Skin of body (tissue), 1 donor: ENCODE measurements at regions not wholly inside any gene's neighbourhood (a gene's known extent, or its start where the extent isn't known, plus 50 kb on each side); places are given as distances from the start of the nearest gene placed in this dataset.
A peak's percentile ranks its signal among the peaks of the same experiment; 100 is the strongest.

Experiments used
- DNase-seq: peaks from one replicate; lab custom pipeline; 2025; lab: John Stamatoyannopoulos, UW

- no peak for DNase-seq
Measured at GRCh38 chr3:59149166-59149565, 99.3 kb upstream of the CFAP20DC start.

- no peak for DNase-seq
Measured at GRCh38 chr3:59143447-59143846, 93.6 kb upstream of the CFAP20DC start.

GRCh38 chr3:59142556-59142955 lies 92.7 kb upstream of the CFAP20DC start:
- DNase-seq, result no peak

GRCh38 chr3:59138966-59139365 lies 89.1 kb upstream of the CFAP20DC start:
- no peak for DNase-seq

GRCh38 chr3:59137415-59137814 lies 87.6 kb upstream of the CFAP20DC start:
- DNase-seq, result no peak

- DNase-seq, result no peak
Measured at GRCh38 chr3:59136081-59136480, 86.3 kb upstream of the CFAP20DC start.

GRCh38 chr3:59135096-59135495 lies 85.3 kb upstream of the CFAP20DC start:
- DNase-seq, result no peak

- DNase-seq, result peak; percentile 17
Measured at GRCh38 chr3:59133311-59133710, 83.5 kb upstream of the CFAP20DC start.

GRCh38 chr3:59131016-59131766 lies 81.4 kb upstream of the CFAP20DC start:
- DNase-seq, result peak; percentile 52

GRCh38 chr3:59128685-59129084 lies 78.9 kb upstream of the CFAP20DC start:
- DNase-seq, result no peak

GRCh38 chr3:59127071-59127470 lies 77.2 kb upstream of the CFAP20DC start:
- no peak for DNase-seq

GRCh38 chr3:59126446-59126845 lies 76.6 kb upstream of the CFAP20DC start:
- no peak for DNase-seq

GRCh38 chr3:59121346-59122144 lies 71.7 kb upstream of the CFAP20DC start:
- DNase-seq, result no peak

GRCh38 chr3:59118928-59119327 lies 69.1 kb upstream of the CFAP20DC start:
- no peak for DNase-seq

- DNase-seq, result no peak
Measured at GRCh38 chr3:59117396-59117795, 67.6 kb upstream of the CFAP20DC start.

GRCh38 chr3:59116233-59116537 lies 66.4 kb upstream of the CFAP20DC start:
- no peak for DNase-seq

GRCh38 chr3:59115364-59116232 lies 65.8 kb upstream of the CFAP20DC start:
- no peak for DNase-seq

- DNase-seq, result no peak
Measured at GRCh38 chr3:59107856-59108815, 58.3 kb upstream of the CFAP20DC start.

GRCh38 chr3:59106085-59106648 lies 56.3 kb upstream of the CFAP20DC start:
- DNase-seq, result no peak

GRCh38 chr3:59103552-59103951 lies 53.7 kb upstream of the CFAP20DC start:
- no peak for DNase-seq
